ENCODE measurements at regions not wholly inside any gene's neighbourhood (a gene's known extent, or its start where the extent isn't known, plus 50 kb on each side); places are given as distances from the start of the nearest gene placed in this dataset.
"Not testable (repeated sequence)": the region's sequence is repeated elsewhere in the genome, so short reads cannot be mapped to it uniquely, and the experiment has no call there.

DNA sequence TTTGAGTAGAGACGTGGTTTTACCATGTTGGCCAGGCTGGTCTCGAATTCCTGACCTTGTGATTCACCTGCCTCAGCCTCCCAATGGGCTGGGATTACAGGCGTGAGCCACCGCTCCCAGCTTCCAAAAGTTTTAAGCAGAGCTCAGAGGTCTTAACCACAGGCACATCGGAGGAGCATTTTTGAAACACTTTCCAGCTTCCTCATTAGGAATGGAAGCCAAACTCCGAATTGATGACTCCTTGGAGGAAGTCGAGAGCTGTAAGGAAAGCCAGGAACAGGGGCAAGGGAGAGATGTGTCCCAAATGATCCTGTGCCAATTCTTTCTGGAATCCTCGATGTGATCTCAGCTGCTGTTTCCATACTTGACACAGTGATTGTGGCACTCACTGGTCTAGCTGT lies 56.2 kb upstream of the CCZ1B start:
- H3K4me3 ChIP-seq (ENCODE audit: low read depth in 1 of 2, low read length in 2 of 2); H3K27ac ChIP-seq (ENCODE audit: low read depth, low read length); H3K9me3 ChIP-seq (ENCODE audit: control insufficient read depth in 1 of 2, low read length in 2 of 2); H3K9ac ChIP-seq (ENCODE audit: low read depth in 1 of 2, low read length in 2 of 2); H3K36me3 ChIP-seq (ENCODE audit: control insufficient read depth in 1 of 2, insufficient read depth in 2 of 2, low read length in 2 of 2); H3K27me3 ChIP-seq (ENCODE audit: control insufficient read depth in 1 of 2, insufficient read depth in 2 of 2, low read length in 2 of 2); H3K4me1 ChIP-seq (ENCODE audit: control insufficient read depth in 1 of 2, insufficient read depth in 2 of 2, low read length in 2 of 2): not testable (repeated sequence)

DNA sequence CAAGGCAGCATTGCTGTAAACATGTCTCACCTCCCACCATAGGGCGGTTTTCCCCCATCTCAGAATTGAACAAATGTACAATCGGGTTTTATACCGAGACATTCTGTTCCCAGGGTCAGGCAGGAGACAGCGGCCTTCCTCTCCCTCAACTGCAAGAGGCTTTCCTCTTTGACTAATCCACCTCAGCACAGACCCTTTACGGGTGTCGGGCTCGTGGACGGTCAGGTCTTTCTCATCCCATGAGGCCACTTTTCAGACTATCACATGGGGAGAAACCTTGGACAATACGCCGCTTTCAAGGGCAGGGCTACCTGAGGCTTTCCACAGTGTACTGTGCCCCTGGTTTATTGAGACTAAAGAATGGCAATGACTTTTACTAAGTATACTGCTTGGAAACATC lies 57.7 kb upstream of the CCZ1B start:
- not testable (repeated sequence) for H3K9me3 ChIP-seq (ENCODE audit: control insufficient read depth in 1 of 2, low read length in 2 of 2); H3K9ac ChIP-seq (ENCODE audit: low read depth in 1 of 2, low read length in 2 of 2); H3K4me1 ChIP-seq (ENCODE audit: control insufficient read depth in 1 of 2, insufficient read depth in 2 of 2, low read length in 2 of 2); H3K27me3 ChIP-seq (ENCODE audit: control insufficient read depth in 1 of 2, insufficient read depth in 2 of 2, low read length in 2 of 2); H3K4me3 ChIP-seq (ENCODE audit: low read depth in 1 of 2, low read length in 2 of 2); H3K27ac ChIP-seq (ENCODE audit: low read depth, low read length); H3K36me3 ChIP-seq (ENCODE audit: control insufficient read depth in 1 of 2, insufficient read depth in 2 of 2, low read length in 2 of 2)

DNA sequence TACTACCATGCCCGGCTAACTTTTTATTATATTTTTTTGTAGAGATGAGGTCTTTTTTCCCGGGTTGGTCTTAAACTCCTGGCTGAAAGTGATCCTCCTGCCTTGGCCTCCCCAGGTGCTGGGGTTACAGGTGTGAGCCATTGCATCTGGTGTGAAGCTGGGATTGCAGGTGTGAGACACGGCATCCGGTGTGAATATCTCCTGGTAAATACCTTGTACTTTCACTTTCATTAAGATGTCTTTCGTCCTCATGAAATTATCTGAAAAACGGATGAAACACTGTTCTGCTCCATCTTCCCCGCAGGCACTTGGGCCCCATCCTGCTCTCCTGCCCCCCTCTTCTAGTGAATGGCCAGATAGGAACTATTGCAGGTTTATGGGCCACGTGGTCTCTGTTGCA lies 60.1 kb upstream of the CCZ1B start:
- Histone ChIP-seq H3K9ac (ENCODE audit: low read depth in 1 of 2, low read length in 2 of 2) (no peak overlapping the region), H3K4me1 (ENCODE audit: control insufficient read depth in 1 of 2, insufficient read depth in 2 of 2, low read length in 2 of 2) (no peaks in the 10 kb centered on the region), H3K27ac (ENCODE audit: low read depth, low read length) (no peak overlapping the region), H3K4me3 (ENCODE audit: low read depth in 1 of 2, low read length in 2 of 2) (no peak overlapping the region), H3K27me3 (ENCODE audit: control insufficient read depth in 1 of 2, insufficient read depth in 2 of 2, low read length in 2 of 2) (no peaks in the 10 kb centered on the region), H3K36me3 (ENCODE audit: control insufficient read depth in 1 of 2, insufficient read depth in 2 of 2, low read length in 2 of 2) (no peaks in the 10 kb centered on the region), H3K9me3 (ENCODE audit: control insufficient read depth in 1 of 2, low read length in 2 of 2) (no peaks in the 10 kb centered on the region)

DNA sequence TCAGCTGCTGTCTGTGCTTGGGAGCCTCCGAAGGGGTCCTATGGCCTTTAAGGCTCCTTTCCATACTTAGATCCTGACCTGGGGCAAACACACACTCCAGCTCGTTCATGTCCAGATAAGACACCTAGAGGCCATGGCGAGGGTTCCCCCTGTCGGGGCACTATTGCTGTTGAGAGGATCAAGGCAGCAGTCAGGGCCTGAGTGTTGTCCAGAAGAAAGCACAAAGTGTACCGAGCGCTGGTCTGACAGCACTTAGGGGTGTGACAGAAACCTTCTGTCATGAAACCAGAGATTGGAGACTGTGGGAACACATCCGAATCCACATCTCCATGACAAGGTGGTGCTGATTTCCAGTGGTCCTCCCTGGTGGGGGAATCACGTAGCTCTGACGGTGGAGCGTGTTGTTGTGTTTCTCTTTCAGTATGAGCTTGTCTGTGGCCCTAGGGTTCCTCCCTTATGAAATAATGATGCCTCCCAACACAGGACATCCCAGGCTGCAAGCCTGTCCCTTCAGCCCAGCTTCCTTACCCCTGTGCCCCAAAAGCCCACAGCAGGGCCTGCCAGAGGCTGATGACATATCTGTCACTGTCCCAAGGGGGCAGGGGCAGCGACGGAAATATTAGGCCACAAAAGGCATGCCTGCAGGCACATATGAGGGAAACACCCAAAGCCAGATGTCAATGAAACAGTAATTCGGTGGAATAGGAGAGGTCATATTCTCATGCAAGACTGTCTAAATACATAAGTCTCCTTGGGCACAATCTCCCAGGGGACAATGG lies 62.4 kb upstream of the CCZ1B start:
- not testable (repeated sequence) for H3K9me3 ChIP-seq (ENCODE audit: control insufficient read depth in 1 of 2, low read length in 2 of 2); H3K27ac ChIP-seq (ENCODE audit: low read depth, low read length); H3K4me3 ChIP-seq (ENCODE audit: low read depth in 1 of 2, low read length in 2 of 2); H3K4me1 ChIP-seq (ENCODE audit: control insufficient read depth in 1 of 2, insufficient read depth in 2 of 2, low read length in 2 of 2); H3K36me3 ChIP-seq (ENCODE audit: control insufficient read depth in 1 of 2, insufficient read depth in 2 of 2, low read length in 2 of 2); H3K27me3 ChIP-seq (ENCODE audit: control insufficient read depth in 1 of 2, insufficient read depth in 2 of 2, low read length in 2 of 2); H3K9ac ChIP-seq (ENCODE audit: low read depth in 1 of 2, low read length in 2 of 2)

DNA sequence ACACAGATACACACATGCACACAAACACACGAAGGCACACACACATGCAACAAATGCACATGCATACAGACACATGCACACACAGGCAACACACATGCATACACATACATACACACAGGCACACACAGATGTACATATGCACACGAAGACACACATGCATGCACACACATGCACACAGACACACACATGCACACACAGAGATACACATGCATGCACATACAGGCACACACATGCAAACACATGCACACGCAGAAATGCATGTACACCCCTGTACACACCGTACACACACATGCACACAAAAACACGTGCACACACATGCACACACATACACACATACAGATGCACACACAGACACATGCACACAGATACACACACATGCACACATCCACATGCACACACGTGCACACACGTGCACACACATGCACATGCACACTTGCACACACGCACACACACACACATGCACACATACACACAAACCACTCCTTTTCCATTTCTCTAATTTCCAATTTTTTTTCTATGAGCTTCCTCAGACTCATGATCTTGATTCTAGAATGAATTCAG lies 63.3 kb upstream of the CCZ1B start:
- no peaks in the 10 kb centered on the region for H3K9me3 ChIP-seq (ENCODE audit: control insufficient read depth in 1 of 2, low read length in 2 of 2)
- H3K4me1 ChIP-seq (ENCODE audit: control insufficient read depth in 1 of 2, insufficient read depth in 2 of 2, low read length in 2 of 2) = no peaks in the 10 kb centered on the region
- no peaks in the 10 kb centered on the region for H3K36me3 ChIP-seq (ENCODE audit: control insufficient read depth in 1 of 2, insufficient read depth in 2 of 2, low read length in 2 of 2)
- no peak overlapping the region for H3K4me3 ChIP-seq (ENCODE audit: low read depth in 1 of 2, low read length in 2 of 2)
- no peaks in the 10 kb centered on the region for H3K27me3 ChIP-seq (ENCODE audit: control insufficient read depth in 1 of 2, insufficient read depth in 2 of 2, low read length in 2 of 2)
- H3K9ac ChIP-seq (ENCODE audit: low read depth in 1 of 2, low read length in 2 of 2) = no peak overlapping the region
- no peak overlapping the region for H3K27ac ChIP-seq (ENCODE audit: low read depth, low read length)

DNA sequence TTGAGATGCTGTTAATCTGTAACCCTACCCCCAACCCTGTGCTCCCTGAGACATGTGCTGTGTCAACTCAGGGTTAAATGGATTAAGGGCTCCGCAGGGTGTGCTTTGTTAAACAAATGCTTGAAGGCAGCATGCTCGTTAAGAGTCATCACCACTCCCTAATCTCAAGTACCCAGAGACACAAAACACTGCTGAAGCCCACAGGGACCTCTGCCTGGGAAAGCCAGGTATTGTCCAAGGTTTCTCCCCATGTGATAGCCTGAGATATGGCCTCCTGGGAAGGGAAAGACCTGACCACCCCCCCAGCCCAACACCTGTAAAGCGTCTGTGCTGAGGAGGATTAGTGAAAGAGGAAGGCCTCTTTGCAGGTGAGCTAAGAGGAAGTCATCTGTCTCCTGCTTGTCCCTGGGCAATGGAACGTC lies 76.0 kb upstream of the CCZ1B start:
- not testable (repeated sequence) for H3K27ac ChIP-seq (ENCODE audit: low read depth, low read length); H3K36me3 ChIP-seq (ENCODE audit: control insufficient read depth in 1 of 2, insufficient read depth in 2 of 2, low read length in 2 of 2); H3K4me1 ChIP-seq (ENCODE audit: control insufficient read depth in 1 of 2, insufficient read depth in 2 of 2, low read length in 2 of 2); H3K4me3 ChIP-seq (ENCODE audit: low read depth in 1 of 2, low read length in 2 of 2); H3K27me3 ChIP-seq (ENCODE audit: control insufficient read depth in 1 of 2, insufficient read depth in 2 of 2, low read length in 2 of 2); H3K9me3 ChIP-seq (ENCODE audit: control insufficient read depth in 1 of 2, low read length in 2 of 2); H3K9ac ChIP-seq (ENCODE audit: low read depth in 1 of 2, low read length in 2 of 2)

DNA sequence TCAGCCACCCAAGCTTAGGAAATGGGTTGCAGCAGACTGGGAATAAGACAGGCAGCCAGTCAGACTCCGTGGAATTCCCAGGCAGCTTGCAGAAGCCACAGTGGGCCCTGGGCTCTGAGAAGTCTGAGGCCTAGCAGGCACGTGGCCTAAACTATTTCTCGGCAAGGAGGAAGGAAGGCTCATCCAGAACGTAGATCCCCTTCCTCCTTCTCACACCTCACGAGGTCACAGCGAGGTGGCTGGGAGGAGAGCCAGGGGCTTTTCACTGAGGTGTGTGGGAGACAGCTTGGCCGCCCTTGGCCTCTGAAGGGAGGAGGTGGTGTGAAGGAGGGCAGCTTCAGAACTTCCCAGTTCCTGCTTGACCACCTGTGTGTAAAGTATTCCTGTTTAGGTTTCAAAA lies 77.2 kb upstream of the CCZ1B start:
- H3K4me1 ChIP-seq (ENCODE audit: control insufficient read depth in 1 of 2, insufficient read depth in 2 of 2, low read length in 2 of 2); H3K36me3 ChIP-seq (ENCODE audit: control insufficient read depth in 1 of 2, insufficient read depth in 2 of 2, low read length in 2 of 2); H3K27ac ChIP-seq (ENCODE audit: low read depth, low read length); H3K9me3 ChIP-seq (ENCODE audit: control insufficient read depth in 1 of 2, low read length in 2 of 2); H3K27me3 ChIP-seq (ENCODE audit: control insufficient read depth in 1 of 2, insufficient read depth in 2 of 2, low read length in 2 of 2); H3K4me3 ChIP-seq (ENCODE audit: low read depth in 1 of 2, low read length in 2 of 2); H3K9ac ChIP-seq (ENCODE audit: low read depth in 1 of 2, low read length in 2 of 2): not testable (repeated sequence)

DNA sequence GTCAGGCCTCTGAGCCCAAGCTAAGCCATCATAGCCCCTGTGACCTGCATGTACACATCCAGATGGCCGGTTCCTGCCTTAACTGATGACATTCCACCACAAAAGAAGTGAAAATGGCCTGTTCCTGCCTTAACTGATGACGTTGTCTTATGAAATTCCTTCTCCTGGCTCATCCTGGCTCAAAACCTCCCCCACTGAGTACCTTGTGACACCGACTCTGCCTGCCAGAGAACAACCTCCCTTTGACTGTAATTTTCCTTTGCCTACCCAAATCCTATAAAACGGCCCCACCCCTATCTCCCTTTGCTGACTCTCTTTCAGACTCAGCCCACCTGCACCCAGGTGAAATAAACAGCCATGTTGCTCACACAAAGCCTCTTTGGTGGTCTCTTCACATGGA lies 77.7 kb upstream of the CCZ1B start:
- not testable (repeated sequence) for H3K36me3 ChIP-seq (ENCODE audit: control insufficient read depth in 1 of 2, insufficient read depth in 2 of 2, low read length in 2 of 2); H3K4me3 ChIP-seq (ENCODE audit: low read depth in 1 of 2, low read length in 2 of 2); H3K27ac ChIP-seq (ENCODE audit: low read depth, low read length); H3K9me3 ChIP-seq (ENCODE audit: control insufficient read depth in 1 of 2, low read length in 2 of 2); H3K4me1 ChIP-seq (ENCODE audit: control insufficient read depth in 1 of 2, insufficient read depth in 2 of 2, low read length in 2 of 2); H3K27me3 ChIP-seq (ENCODE audit: control insufficient read depth in 1 of 2, insufficient read depth in 2 of 2, low read length in 2 of 2); H3K9ac ChIP-seq (ENCODE audit: low read depth in 1 of 2, low read length in 2 of 2)

DNA sequence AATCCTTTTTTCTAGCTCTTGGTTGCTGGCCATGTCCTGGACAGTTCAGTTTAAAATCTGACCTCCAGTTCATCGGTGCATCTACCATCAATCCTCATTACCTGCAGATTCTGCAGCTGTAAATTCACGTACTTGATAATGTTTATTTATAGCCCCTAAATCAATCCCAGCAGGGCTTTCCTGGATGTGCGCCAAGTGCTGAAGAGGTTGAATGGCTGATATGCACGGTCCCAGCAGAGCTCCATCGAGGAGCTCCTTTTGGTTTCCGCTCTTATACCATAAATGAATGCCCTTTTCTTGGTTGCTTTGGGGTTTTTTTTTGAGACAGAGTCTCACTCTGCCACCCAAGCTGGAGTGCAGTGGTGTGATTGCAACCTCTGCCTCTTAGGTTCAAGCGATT lies 91.2 kb upstream of the CCZ1B start:
- Histone ChIP-seq H3K9me3 (ENCODE audit: control insufficient read depth in 1 of 2, low read length in 2 of 2) (no peaks in the 10 kb centered on the region), H3K27me3 (ENCODE audit: control insufficient read depth in 1 of 2, insufficient read depth in 2 of 2, low read length in 2 of 2) (no peaks in the 10 kb centered on the region), H3K27ac (ENCODE audit: low read depth, low read length) (no peak overlapping the region), H3K36me3 (ENCODE audit: control insufficient read depth in 1 of 2, insufficient read depth in 2 of 2, low read length in 2 of 2) (no peaks in the 10 kb centered on the region), H3K4me1 (ENCODE audit: control insufficient read depth in 1 of 2, insufficient read depth in 2 of 2, low read length in 2 of 2) (no peaks in the 10 kb centered on the region), H3K9ac (ENCODE audit: low read depth in 1 of 2, low read length in 2 of 2) (no peak overlapping the region), H3K4me3 (ENCODE audit: low read depth in 1 of 2, low read length in 2 of 2) (no peak overlapping the region)

DNA sequence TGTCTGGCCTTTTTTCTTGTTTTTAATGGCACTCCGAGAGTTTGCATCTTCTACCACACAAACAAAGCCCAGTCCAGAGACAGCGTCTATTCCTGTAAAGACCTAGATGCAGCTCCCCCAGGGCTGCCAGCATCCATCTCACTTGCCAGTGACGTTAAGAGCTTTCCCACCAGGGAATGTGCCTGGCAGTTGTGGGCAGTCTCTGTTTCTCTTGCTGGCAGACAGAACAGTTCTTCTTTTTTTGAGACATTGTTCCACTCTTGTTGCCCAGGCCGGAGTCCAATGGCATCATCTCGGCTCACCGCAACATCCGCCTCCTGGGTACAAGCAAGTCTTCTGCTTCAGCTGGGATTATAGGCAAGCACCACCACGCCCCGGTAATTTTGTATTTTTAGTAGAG lies 93.1 kb upstream of the CCZ1B start:
- H3K4me1 ChIP-seq (ENCODE audit: control insufficient read depth in 1 of 2, insufficient read depth in 2 of 2, low read length in 2 of 2); H3K9me3 ChIP-seq (ENCODE audit: control insufficient read depth in 1 of 2, low read length in 2 of 2); H3K27ac ChIP-seq (ENCODE audit: low read depth, low read length); H3K36me3 ChIP-seq (ENCODE audit: control insufficient read depth in 1 of 2, insufficient read depth in 2 of 2, low read length in 2 of 2); H3K9ac ChIP-seq (ENCODE audit: low read depth in 1 of 2, low read length in 2 of 2); H3K27me3 ChIP-seq (ENCODE audit: control insufficient read depth in 1 of 2, insufficient read depth in 2 of 2, low read length in 2 of 2); H3K4me3 ChIP-seq (ENCODE audit: low read depth in 1 of 2, low read length in 2 of 2): not testable (repeated sequence)

DNA sequence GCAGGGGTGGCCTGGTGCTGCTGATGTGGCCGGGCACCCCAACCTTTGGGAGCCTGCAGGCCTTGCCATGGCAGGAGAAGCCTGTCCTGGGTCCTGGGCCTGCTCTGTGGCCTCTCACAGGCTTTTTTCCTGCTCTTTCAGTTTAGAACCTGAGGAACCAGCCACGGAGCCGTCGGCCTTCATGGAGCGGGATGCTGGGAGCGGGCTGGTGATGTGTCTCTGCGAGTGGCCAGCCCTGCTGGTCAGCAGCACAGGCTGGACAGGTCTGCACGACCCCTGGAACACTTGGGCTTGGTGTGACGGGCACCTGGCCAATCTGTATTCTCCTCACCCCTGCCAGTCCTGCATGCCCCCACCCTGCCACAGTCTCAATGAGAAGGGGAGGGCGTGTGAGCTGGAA lies 98.4 kb upstream of the CCZ1B start:
- H3K4me3 ChIP-seq (ENCODE audit: low read depth in 1 of 2, low read length in 2 of 2); H3K9me3 ChIP-seq (ENCODE audit: control insufficient read depth in 1 of 2, low read length in 2 of 2); H3K27ac ChIP-seq (ENCODE audit: low read depth, low read length); H3K9ac ChIP-seq (ENCODE audit: low read depth in 1 of 2, low read length in 2 of 2); H3K36me3 ChIP-seq (ENCODE audit: control insufficient read depth in 1 of 2, insufficient read depth in 2 of 2, low read length in 2 of 2); H3K4me1 ChIP-seq (ENCODE audit: control insufficient read depth in 1 of 2, insufficient read depth in 2 of 2, low read length in 2 of 2); H3K27me3 ChIP-seq (ENCODE audit: control insufficient read depth in 1 of 2, insufficient read depth in 2 of 2, low read length in 2 of 2): not testable (repeated sequence)
